Suprapubic skin (tissue), 4 donors: ENCODE measurements at regions not wholly inside any gene's neighbourhood (a gene's known extent, or its start where the extent isn't known, plus 50 kb on each side); places are given as distances from the start of the nearest gene placed in this dataset.

ENCODE experiments used
- EP300 ChIP-seq: sonication (generic); formaldehyde crosslinking; IDR thresholded peaks from one replicate; pipeline ENCODE4 v1.6.1; 2017; ENCODE audit warnings: antibody characterized with exemption
- POLR2A ChIP-seq, 2 donors: fragments of 450-650 bp; IDR thresholded peaks; one replicate each; pipeline ENCODE4 v1.6.1; 2017; ENCODE audit warnings: antibody characterized with exemption in 2 of 2, mild to moderate bottlenecking in 2 of 2, moderate library complexity in 2 of 2
- POLR2AphosphoS5 ChIP-seq, 3 donors: sonication (generic); formaldehyde crosslinking; IDR thresholded peaks; one replicate each; pipeline ENCODE4 v1.6.1; 2017; ENCODE audit warnings: antibody characterized with exemption in 3 of 3
- TF ChIP-seq, protein P1 (sequence below), 2 donors: fragments of 200-600 bp in 1 of 2; fragments of 450-650 bp in 1 of 2; sonication (generic) in 1 of 2; IDR thresholded peaks; one replicate each; pipeline ENCODE4 v1.5.1; 2016 to 2019; ENCODE audit warnings: antibody characterized with exemption in 2 of 2, mild to moderate bottlenecking in 1 of 2, moderate library complexity in 1 of 2

DNA sequence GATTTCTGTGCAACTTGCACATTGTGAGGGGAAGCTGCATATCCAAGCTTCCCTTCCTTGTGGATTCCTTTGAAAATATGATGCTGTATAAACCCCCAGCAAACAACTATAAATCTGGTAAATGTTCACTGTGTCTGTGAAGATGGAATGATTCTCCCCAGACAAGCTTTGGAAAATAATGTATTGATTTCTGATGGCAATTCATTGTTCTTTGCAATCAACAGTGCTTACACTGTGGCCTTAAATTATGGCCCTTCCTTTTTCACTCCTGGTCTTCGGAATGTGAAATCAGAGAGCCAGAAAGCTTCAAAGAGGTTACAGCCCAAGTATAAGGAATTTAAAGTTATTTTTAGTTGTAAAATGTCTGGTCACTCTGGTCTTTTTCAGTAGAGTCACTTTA is 308.8 kb downstream of the CBLN4 start:
- TF ChIP-seq, protein P1, sequence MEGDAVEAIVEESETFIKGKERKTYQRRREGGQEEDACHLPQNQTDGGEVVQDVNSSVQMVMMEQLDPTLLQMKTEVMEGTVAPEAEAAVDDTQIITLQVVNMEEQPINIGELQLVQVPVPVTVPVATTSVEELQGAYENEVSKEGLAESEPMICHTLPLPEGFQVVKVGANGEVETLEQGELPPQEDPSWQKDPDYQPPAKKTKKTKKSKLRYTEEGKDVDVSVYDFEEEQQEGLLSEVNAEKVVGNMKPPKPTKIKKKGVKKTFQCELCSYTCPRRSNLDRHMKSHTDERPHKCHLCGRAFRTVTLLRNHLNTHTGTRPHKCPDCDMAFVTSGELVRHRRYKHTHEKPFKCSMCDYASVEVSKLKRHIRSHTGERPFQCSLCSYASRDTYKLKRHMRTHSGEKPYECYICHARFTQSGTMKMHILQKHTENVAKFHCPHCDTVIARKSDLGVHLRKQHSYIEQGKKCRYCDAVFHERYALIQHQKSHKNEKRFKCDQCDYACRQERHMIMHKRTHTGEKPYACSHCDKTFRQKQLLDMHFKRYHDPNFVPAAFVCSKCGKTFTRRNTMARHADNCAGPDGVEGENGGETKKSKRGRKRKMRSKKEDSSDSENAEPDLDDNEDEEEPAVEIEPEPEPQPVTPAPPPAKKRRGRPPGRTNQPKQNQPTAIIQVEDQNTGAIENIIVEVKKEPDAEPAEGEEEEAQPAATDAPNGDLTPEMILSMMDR (IDR thresholded peaks at IDR 0.05), result no peak
- TF ChIP-seq EP300, result no peak
- TF ChIP-seq POLR2AphosphoS5 (IDR thresholded peaks at IDR 0.05), result no peak
- TF ChIP-seq POLR2A (IDR thresholded peaks at IDR 0.05), result no peak
